Osteocyte (in vitro differentiated cells): ENCODE measurements at regions not wholly inside any gene's neighbourhood (a gene's known extent, or its start where the extent isn't known, plus 50 kb on each side); places are given as distances from the start of the nearest gene placed in this dataset.

Experiments used
- DNase-seq: peaks from one replicate; pipeline ENCODE4 v3.0.0; 2021; ENCODE audit warnings: mixed read lengths; ENCODE audit not compliant: unreplicated experiment; ENCODE audit errors: extremely low spot score
- H3K27ac Mint-ChIP-seq: one replicate; pipeline ENCODE4 v1.8.0; 2021; ENCODE audit warnings: mild to moderate bottlenecking, mixed read lengths; ENCODE audit not compliant: unreplicated experiment
- H3K27me3 Mint-ChIP-seq: one replicate; pipeline ENCODE4 v1.8.0; 2021; ENCODE audit warnings: mixed read lengths; ENCODE audit not compliant: unreplicated experiment
- H3K36me3 Mint-ChIP-seq: one replicate; pipeline ENCODE4 v1.8.0; 2021; ENCODE audit warnings: mixed read lengths; ENCODE audit not compliant: unreplicated experiment
- H3K4me1 Mint-ChIP-seq: one replicate; pipeline ENCODE4 v1.8.0; 2021; ENCODE audit warnings: mixed read lengths; ENCODE audit not compliant: unreplicated experiment
- H3K4me3 Mint-ChIP-seq: one replicate; pipeline ENCODE4 v1.8.0; 2021; ENCODE audit warnings: mild to moderate bottlenecking, moderate library complexity, mixed read lengths; ENCODE audit not compliant: unreplicated experiment
- H3K9me3 Mint-ChIP-seq: one replicate; pipeline ENCODE4 v1.8.0; 2021; ENCODE audit warnings: mixed read lengths; ENCODE audit not compliant: unreplicated experiment
- CTCF ChIP-seq: fragments of 200-600 bp; sonication (generic); IDR thresholded peaks from 2 replicates; pipeline ENCODE4 v1.5.0; 2021; ENCODE audit warnings: antibody characterized with exemption, mild to moderate bottlenecking, moderate library complexity

- no peak for TF ChIP-seq CTCF
- no peaks in the 10 kb centered on the region for H3K36me3 Mint-ChIP-seq
- no peak overlapping the region for H3K4me3 Mint-ChIP-seq
- DNase-seq, result no peak
- H3K4me1 Mint-ChIP-seq, result no peaks in the 10 kb centered on the region
- H3K9me3 Mint-ChIP-seq, result peaks cover 11% of the 10 kb centered on the region
- no peak overlapping the region for H3K27ac Mint-ChIP-seq
- peaks cover 3% of the 10 kb centered on the region for H3K27me3 Mint-ChIP-seq
Observed at GRCh38 chr5:91816681-91817080, 433.6 kb upstream of the ARRDC3 start.

GRCh38 chr5:91797576-91797975 is 414.5 kb upstream of the ARRDC3 start:
- Mint-ChIP-seq H3K27me3 (no peaks in the 10 kb centered on the region), H3K4me3 (no peak overlapping the region), H3K4me1 (no peaks in the 10 kb centered on the region), H3K27ac (no peak overlapping the region), H3K9me3 (peaks cover 9% of the 10 kb centered on the region), H3K36me3 (no peaks in the 10 kb centered on the region)
- no peak for DNase-seq
- TF ChIP-seq CTCF, result no peak

GRCh38 chr5:91794856-91795548 is 411.9 kb upstream of the ARRDC3 start:
- no peak overlapping the region for H3K4me3 Mint-ChIP-seq
- no peaks in the 10 kb centered on the region for H3K27me3 Mint-ChIP-seq
- no peaks in the 10 kb centered on the region for H3K9me3 Mint-ChIP-seq
- no peaks in the 10 kb centered on the region for H3K4me1 Mint-ChIP-seq
- no peak overlapping the region for H3K27ac Mint-ChIP-seq
- DNase-seq, result no peak
- no peaks in the 10 kb centered on the region for H3K36me3 Mint-ChIP-seq
- no peak for TF ChIP-seq CTCF

DNA sequence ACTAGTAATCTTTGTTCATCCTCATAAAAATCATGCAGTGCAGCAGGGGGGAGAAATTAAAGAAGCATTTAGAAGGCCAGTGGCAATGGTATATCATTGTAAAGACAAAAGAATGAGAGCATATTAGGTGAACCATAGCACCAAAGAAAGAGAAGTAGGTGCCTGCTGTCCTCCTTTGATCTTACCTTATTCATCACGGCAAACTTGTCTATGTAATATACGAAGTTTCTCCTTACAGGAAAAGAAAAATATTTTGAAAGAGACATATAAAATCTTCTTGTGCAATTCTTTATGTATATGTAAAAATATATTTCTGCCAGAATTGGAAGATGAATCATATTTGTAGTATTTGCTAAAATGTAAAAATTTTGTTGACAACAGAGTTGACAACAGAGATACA is 411.3 kb upstream of the ARRDC3 start:
- DNase-seq, result no peak
- Mint-ChIP-seq H3K9me3 (no peaks in the 10 kb centered on the region), H3K27ac (no peak overlapping the region), H3K27me3 (no peaks in the 10 kb centered on the region), H3K36me3 (no peaks in the 10 kb centered on the region), H3K4me1 (no peaks in the 10 kb centered on the region), H3K4me3 (no peak overlapping the region)
- no peak for TF ChIP-seq CTCF

- peaks cover 3% of the 10 kb centered on the region for H3K27me3 Mint-ChIP-seq
- no peak for DNase-seq
- H3K4me3 Mint-ChIP-seq, result no peak overlapping the region
- peaks cover 3% of the 10 kb centered on the region for H3K36me3 Mint-ChIP-seq
- H3K27ac Mint-ChIP-seq, result no peak overlapping the region
- H3K4me1 Mint-ChIP-seq, result no peaks in the 10 kb centered on the region
- H3K9me3 Mint-ChIP-seq, result peaks cover 7% of the 10 kb centered on the region
- TF ChIP-seq CTCF, result no peak
Observed at GRCh38 chr5:91787718-91788117, 404.6 kb upstream of the ARRDC3 start.
